ENCODE measurements at regions not wholly inside any gene's neighbourhood (a gene's known extent, or its start where the extent isn't known, plus 50 kb on each side); places are given as distances from the start of the nearest gene placed in this dataset.

DNA sequence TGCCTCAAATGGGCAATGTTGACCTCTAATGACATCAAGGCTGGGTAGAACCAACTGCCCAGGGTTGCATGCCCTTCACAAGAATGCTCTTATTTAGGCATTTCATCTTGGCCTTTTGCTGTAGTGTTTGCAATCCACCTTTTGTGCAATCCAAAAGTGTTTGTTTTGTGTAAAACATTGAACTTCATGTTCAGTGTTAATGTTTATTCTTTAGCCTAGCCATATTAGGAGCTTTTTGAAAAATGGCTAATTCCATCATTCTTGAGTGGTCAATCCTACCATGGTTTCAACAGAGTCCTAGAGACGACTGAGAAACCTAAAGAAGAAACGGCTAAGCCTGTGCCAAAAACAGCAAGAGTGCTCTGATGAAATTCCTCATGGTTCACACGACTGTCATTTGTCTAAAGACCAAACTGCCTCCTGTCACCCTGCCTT lies 279.6 kb upstream of the PRDM1 start:
- TF ChIP-seq POLR2A (IDR thresholded peaks at IDR 0.05; ENCODE audit: extremely low read depth, insufficient read length): no peak
- TF ChIP-seq, protein P1, sequence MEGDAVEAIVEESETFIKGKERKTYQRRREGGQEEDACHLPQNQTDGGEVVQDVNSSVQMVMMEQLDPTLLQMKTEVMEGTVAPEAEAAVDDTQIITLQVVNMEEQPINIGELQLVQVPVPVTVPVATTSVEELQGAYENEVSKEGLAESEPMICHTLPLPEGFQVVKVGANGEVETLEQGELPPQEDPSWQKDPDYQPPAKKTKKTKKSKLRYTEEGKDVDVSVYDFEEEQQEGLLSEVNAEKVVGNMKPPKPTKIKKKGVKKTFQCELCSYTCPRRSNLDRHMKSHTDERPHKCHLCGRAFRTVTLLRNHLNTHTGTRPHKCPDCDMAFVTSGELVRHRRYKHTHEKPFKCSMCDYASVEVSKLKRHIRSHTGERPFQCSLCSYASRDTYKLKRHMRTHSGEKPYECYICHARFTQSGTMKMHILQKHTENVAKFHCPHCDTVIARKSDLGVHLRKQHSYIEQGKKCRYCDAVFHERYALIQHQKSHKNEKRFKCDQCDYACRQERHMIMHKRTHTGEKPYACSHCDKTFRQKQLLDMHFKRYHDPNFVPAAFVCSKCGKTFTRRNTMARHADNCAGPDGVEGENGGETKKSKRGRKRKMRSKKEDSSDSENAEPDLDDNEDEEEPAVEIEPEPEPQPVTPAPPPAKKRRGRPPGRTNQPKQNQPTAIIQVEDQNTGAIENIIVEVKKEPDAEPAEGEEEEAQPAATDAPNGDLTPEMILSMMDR (IDR thresholded peaks at IDR 0.05; ENCODE audit: low read depth, low read length): no peak
